KMS-11 (cell line): ENCODE measurements at regions not wholly inside any gene's neighbourhood (a gene's known extent, or its start where the extent isn't known, plus 50 kb on each side); places are given as distances from the start of the nearest gene placed in this dataset.

Experiments
- H2AFZ ChIP-seq: fragments of 200-600 bp; sonication (generic); 2 replicates; pipeline ENCODE4 v1.6.1; 2016; ENCODE audit warnings: antibody characterized with exemption, mixed run types, low read depth
- H3K27ac ChIP-seq: fragments of 200-600 bp; sonication (generic); 2 replicates; pipeline ENCODE4 v1.6.1; 2016; ENCODE audit warnings: mild to moderate bottlenecking, mixed run types
- H3K27me3 ChIP-seq: fragments of 200-600 bp; sonication (generic); 2 replicates; pipeline ENCODE4 v1.6.1; 2017; ENCODE audit warnings: mild to moderate bottlenecking, low read depth, mixed run types, moderate library complexity; ENCODE audit not compliant: insufficient read depth
- H3K36me3 ChIP-seq: fragments of 200-600 bp; sonication (generic); 2 replicates; pipeline ENCODE4 v1.6.1; 2017; ENCODE audit warnings: mild to moderate bottlenecking, mixed run types; ENCODE audit not compliant: insufficient read depth
- H3K4me1 ChIP-seq: fragments of 200-600 bp; sonication (generic); 2 replicates; pipeline ENCODE4 v1.6.1; 2016; ENCODE audit warnings: mild to moderate bottlenecking, low read depth, mixed run types; ENCODE audit not compliant: poor library complexity, severe bottlenecking
- H3K4me2 ChIP-seq: fragments of 200-600 bp; sonication (generic); 2 replicates; pipeline ENCODE4 v1.7.0; 2016; ENCODE audit warnings: mild to moderate bottlenecking, mixed run types
- H3K4me3 ChIP-seq: fragments of 200-600 bp; sonication (generic); IDR thresholded peaks from 2 replicates; pipeline ENCODE4 v1.6.1; 2017; ENCODE audit warnings: low read depth, low read length, mixed read lengths; ENCODE audit not compliant: insufficient read depth
- H3K79me2 ChIP-seq: fragments of 200-600 bp; sonication (generic); 2 replicates; pipeline ENCODE4 v1.6.1; 2016; ENCODE audit warnings: low read depth, mixed run types; ENCODE audit not compliant: insufficient read depth
- H3K9ac ChIP-seq: fragments of 200-600 bp; sonication (generic); 2 replicates; pipeline ENCODE4 v1.6.1; 2016; ENCODE audit warnings: mild to moderate bottlenecking, mixed run types
- H4K20me1 ChIP-seq: fragments of 200-600 bp; sonication (generic); 2 replicates; pipeline ENCODE4 v1.6.1; 2016; ENCODE audit warnings: mild to moderate bottlenecking, mixed run types; ENCODE audit not compliant: insufficient read depth
- CTCF ChIP-seq: fragments of 200-600 bp; sonication (generic); conservative IDR thresholded peaks from 2 replicates; pipeline ENCODE4 v1.6.1; 2017; ENCODE audit warnings: low read depth, mild to moderate bottlenecking, antibody characterized with exemption, low read length, moderate library complexity, mixed read lengths

GRCh38 chr6:21663966-21664313 lies 70.4 kb downstream of the SOX4 start:
- H4K20me1 ChIP-seq, result no peaks in the 10 kb centered on the region
- H3K4me1 ChIP-seq, result no peaks in the 10 kb centered on the region
- H3K9ac ChIP-seq, result no peak overlapping the region
- no peaks in the 10 kb centered on the region for H3K36me3 ChIP-seq
- H3K4me3 ChIP-seq, result no peak overlapping the region
- TF ChIP-seq CTCF, result no peak
- H2AFZ ChIP-seq, result no peak overlapping the region
- no peak overlapping the region for H3K27ac ChIP-seq
- no peaks in the 10 kb centered on the region for H3K79me2 ChIP-seq
- H3K4me2 ChIP-seq, result no peak overlapping the region
- H3K27me3 ChIP-seq, result no peaks in the 10 kb centered on the region

- Histone ChIP-seq H3K4me2 (no peak overlapping the region), H3K4me1 (no peaks in the 10 kb centered on the region), H3K36me3 (no peaks in the 10 kb centered on the region), H3K79me2 (no peaks in the 10 kb centered on the region), H2AFZ (no peak overlapping the region), H3K9ac (no peak overlapping the region), H3K4me3 (no peak overlapping the region), H3K27me3 (no peaks in the 10 kb centered on the region), H4K20me1 (no peaks in the 10 kb centered on the region), H3K27ac (no peak overlapping the region)
- TF ChIP-seq CTCF, result no peak
Measured at GRCh38 chr6:21664314-21665109, 71.0 kb downstream of the SOX4 start.

GRCh38 chr6:21665110-21665391 lies 71.5 kb downstream of the SOX4 start:
- TF ChIP-seq CTCF, result no peak
- Histone ChIP-seq H3K27me3 (no peaks in the 10 kb centered on the region), H3K27ac (no peak overlapping the region)

GRCh38 chr6:21665392-21666200 lies 72.0 kb downstream of the SOX4 start:
- no peak overlapping the region for H3K9ac ChIP-seq
- no peak overlapping the region for H3K4me3 ChIP-seq
- H3K27me3 ChIP-seq, result no peaks in the 10 kb centered on the region

More at GRCh38 chr6:21665110-21665391, 71.5 kb downstream of the SOX4 start:
- no peak overlapping the region for H2AFZ ChIP-seq
- no peaks in the 10 kb centered on the region for H3K36me3 ChIP-seq
- H3K9ac ChIP-seq, result no peak overlapping the region
- H3K4me1 ChIP-seq, result no peaks in the 10 kb centered on the region
- no peaks in the 10 kb centered on the region for H3K79me2 ChIP-seq
- no peaks in the 10 kb centered on the region for H4K20me1 ChIP-seq
- no peak overlapping the region for H3K4me2 ChIP-seq
- H3K4me3 ChIP-seq, result no peak overlapping the region

More at GRCh38 chr6:21665392-21666200, 72.0 kb downstream of the SOX4 start:
- H3K27ac ChIP-seq, result no peak overlapping the region
- H2AFZ ChIP-seq, result no peak overlapping the region
- H3K4me2 ChIP-seq, result no peak overlapping the region
- H3K36me3 ChIP-seq, result no peaks in the 10 kb centered on the region
- no peak for TF ChIP-seq CTCF
- no peaks in the 10 kb centered on the region for H3K79me2 ChIP-seq
- H3K4me1 ChIP-seq, result no peaks in the 10 kb centered on the region
- no peaks in the 10 kb centered on the region for H4K20me1 ChIP-seq
